PC-9 (cell line): ENCODE measurements at regions not wholly inside any gene's neighbourhood (a gene's known extent, or its start where the extent isn't known, plus 50 kb on each side); places are given as distances from the start of the nearest gene placed in this dataset.

ENCODE experiments used
- BruUV-seq: library from RNA; stranded (reverse); fragments of 400-500 nt; replicated peaks from 2 replicates; lab custom pipeline; 2021; lab: Mats Ljungman, UMichigan
- CTCF ChIA-PET: fragments of 300-600 bp; sonication (Branson Sonifier 250); formaldehyde crosslinking; loops from one replicate; lab custom pipeline; 2022; ENCODE audit warnings: antibody characterized with exemption; lab: Charles Lee
- POLR2A ChIA-PET: fragments of 300-600 bp; sonication (Branson Sonifier 250); formaldehyde crosslinking; loops from one replicate; lab custom pipeline; 2022; ENCODE audit warnings: antibody characterized with exemption; ENCODE audit not compliant: unreplicated experiment; lab: Charles Lee
- DNase-seq, 2 experiments: peaks; one replicate each; pipeline versions ENCODE4 v3.0.0 to v3.0.0-alpha.2; 2015 to 2022; ENCODE audit warnings: mixed read lengths in 1 of 2
- H2AFZ ChIP-seq: fragments of 200-600 bp; sonication (generic); 2 replicates; pipeline ENCODE4 v1.8.1; 2017; ENCODE audit warnings: antibody characterized with exemption
- H3F3A ChIP-seq: fragments of 200-600 bp; sonication (generic); 2 replicates; pipeline ENCODE4 v1.8.1; 2017; ENCODE audit warnings: antibody characterized with exemption, mild to moderate bottlenecking, low read depth; ENCODE audit not compliant: insufficient read depth
- H3K27ac ChIP-seq: fragments of 200-600 bp; sonication (generic); 2 replicates; pipeline ENCODE4 v1.6.1; 2016; ENCODE audit warnings: mixed run types
- H3K27me3 ChIP-seq: fragments of 200-600 bp; sonication (generic); 2 replicates; pipeline ENCODE4 v1.6.1; 2016; ENCODE audit warnings: low read depth, mixed run types; ENCODE audit not compliant: insufficient read depth
- H3K36me3 ChIP-seq: fragments of 200-600 bp; sonication (generic); 2 replicates; pipeline ENCODE4 v1.6.1; 2016; ENCODE audit warnings: low read depth, mixed run types
- H3K4me1 ChIP-seq: fragments of 200-600 bp; sonication (generic); replicated peaks from 2 replicates; pipeline ENCODE4 v1.6.1; 2016; ENCODE audit warnings: mixed run types; ENCODE audit not compliant: insufficient read depth
- H3K4me2 ChIP-seq: fragments of 200-600 bp; sonication (generic); 2 replicates; pipeline ENCODE4 v1.6.1; 2017; ENCODE audit warnings: mixed run types
- H3K4me3 ChIP-seq: fragments of 200-600 bp; sonication (generic); 2 replicates; pipeline ENCODE4 v1.6.1; 2016; ENCODE audit warnings: mixed run types
- H3K79me2 ChIP-seq: fragments of 200-600 bp; sonication (generic); 2 replicates; pipeline ENCODE4 v1.6.1; 2017; ENCODE audit warnings: low read depth, mixed run types
- H3K9me2 ChIP-seq: fragments of 200-600 bp; sonication (generic); 2 replicates; pipeline ENCODE4 v1.8.1; 2017; ENCODE audit warnings: mild to moderate bottlenecking; ENCODE audit not compliant: insufficient read depth
- H3K9me3 ChIP-seq: fragments of 200-600 bp; sonication (generic); 2 replicates; pipeline ENCODE4 v1.8.1; 2016; ENCODE audit warnings: low read depth; ENCODE audit not compliant: insufficient read depth
- H4K20me1 ChIP-seq: fragments of 200-600 bp; sonication (generic); 2 replicates; pipeline ENCODE4 v1.8.1; 2017; ENCODE audit not compliant: insufficient read depth
- EZH2 ChIP-seq: fragments of 200-600 bp; sonication (generic); IDR thresholded peaks from 2 replicates; pipeline ENCODE4 v1.8.0; 2017; ENCODE audit warnings: antibody characterized with exemption, low read depth
- intact Hi-C: fragments of 100-400 bp; cut with micrococcal nuclease; formaldehyde crosslinking; loops from one replicate; pipeline ENCODE4 v1.10.0; 2022; ENCODE audit not compliant: unreplicated experiment
- TF ChIP-seq, protein P1 (sequence below): fragments of 200-600 bp; sonication (generic); conservative IDR thresholded peaks from 2 replicates; pipeline ENCODE4 v1.6.1; 2017; ENCODE audit warnings: mixed run types, antibody characterized with exemption, mild to moderate bottlenecking, moderate library complexity

DNA sequence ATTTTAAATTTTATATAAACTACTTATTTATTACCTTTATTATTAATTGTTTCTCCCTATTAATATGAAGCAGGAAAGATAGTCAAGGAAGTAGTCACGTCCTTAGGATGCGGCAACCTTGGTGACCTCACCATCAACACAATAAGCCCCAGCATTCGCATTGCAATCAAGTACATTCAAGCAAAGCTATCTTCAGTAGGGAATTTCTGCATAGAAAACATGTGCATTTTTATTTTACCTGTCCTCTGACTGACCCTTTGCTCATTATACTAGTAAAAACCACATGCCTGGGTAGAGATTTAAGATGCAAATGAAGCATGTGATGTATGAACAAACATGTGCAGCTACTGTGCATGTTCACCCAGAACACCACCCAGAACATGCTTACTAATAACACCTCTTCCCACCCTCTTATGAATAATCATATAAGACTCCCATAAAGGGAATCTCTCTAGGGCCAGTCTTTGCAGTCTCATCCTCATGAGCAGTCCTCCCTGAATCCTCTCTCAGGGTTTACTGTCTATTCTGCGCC, 869.6 kb downstream of the TAF11L14 start:
- Histone ChIP-seq H3F3A (no peaks in the 10 kb centered on the region), H3K4me2 (no peak overlapping the region), H3K4me1 (no peaks in the 10 kb centered on the region), H3K9me3 (no peaks in the 10 kb centered on the region; the same call in 1 of the 2 replicates), H3K36me3 (no peaks in the 10 kb centered on the region), H4K20me1 (no peaks in the 10 kb centered on the region; the same call in 1 of the 2 replicates), H3K27me3 (no peaks in the 10 kb centered on the region), H2AFZ (no peak overlapping the region), H3K79me2 (no peaks in the 10 kb centered on the region), H3K9me2 (no peaks in the 10 kb centered on the region), H3K4me3 (no peak overlapping the region), H3K27ac (no peak overlapping the region)
- DNase-seq: no peak
- BruUV-seq: no TSS peak
- intact Hi-C loops: no loop called here
- ChIA-PET POLR2A (no interaction called here), CTCF (no interaction called here)
- no peak for TF ChIP-seq EZH2
- TF ChIP-seq, protein P1, sequence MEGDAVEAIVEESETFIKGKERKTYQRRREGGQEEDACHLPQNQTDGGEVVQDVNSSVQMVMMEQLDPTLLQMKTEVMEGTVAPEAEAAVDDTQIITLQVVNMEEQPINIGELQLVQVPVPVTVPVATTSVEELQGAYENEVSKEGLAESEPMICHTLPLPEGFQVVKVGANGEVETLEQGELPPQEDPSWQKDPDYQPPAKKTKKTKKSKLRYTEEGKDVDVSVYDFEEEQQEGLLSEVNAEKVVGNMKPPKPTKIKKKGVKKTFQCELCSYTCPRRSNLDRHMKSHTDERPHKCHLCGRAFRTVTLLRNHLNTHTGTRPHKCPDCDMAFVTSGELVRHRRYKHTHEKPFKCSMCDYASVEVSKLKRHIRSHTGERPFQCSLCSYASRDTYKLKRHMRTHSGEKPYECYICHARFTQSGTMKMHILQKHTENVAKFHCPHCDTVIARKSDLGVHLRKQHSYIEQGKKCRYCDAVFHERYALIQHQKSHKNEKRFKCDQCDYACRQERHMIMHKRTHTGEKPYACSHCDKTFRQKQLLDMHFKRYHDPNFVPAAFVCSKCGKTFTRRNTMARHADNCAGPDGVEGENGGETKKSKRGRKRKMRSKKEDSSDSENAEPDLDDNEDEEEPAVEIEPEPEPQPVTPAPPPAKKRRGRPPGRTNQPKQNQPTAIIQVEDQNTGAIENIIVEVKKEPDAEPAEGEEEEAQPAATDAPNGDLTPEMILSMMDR: no peak

DNA sequence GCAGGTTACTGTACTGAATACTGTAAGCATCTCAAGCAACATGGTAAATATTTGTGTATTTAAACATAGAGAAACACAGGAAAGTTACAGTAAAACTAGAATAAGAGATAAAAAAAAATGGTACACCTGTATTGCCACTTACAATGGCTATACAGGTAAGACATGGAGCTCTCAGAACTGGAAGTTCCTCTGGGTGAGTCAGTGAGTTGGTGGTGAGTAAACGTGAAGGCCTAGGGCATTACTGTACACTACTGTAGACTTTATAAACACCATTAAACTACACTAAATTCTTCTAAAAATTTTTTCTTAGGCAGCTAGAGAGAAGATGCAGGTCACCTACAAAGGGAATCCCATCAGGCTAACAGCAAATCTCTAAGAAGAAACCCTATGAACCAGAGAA, 872.9 kb downstream of the TAF11L14 start:
- intact Hi-C loops: no loop called here
- Histone ChIP-seq H3K27ac (no peak overlapping the region), H3K9me3 (no peaks in the 10 kb centered on the region; the same call in 1 of the 2 replicates), H3K36me3 (no peaks in the 10 kb centered on the region), H3K4me2 (no peak overlapping the region), H2AFZ (no peak overlapping the region), H3K79me2 (no peaks in the 10 kb centered on the region), H3K27me3 (no peaks in the 10 kb centered on the region), H4K20me1 (no peaks in the 10 kb centered on the region; the same call in 1 of the 2 replicates), H3K4me1 (no peaks in the 10 kb centered on the region), H3K4me3 (no peak overlapping the region), H3K9me2 (no peaks in the 10 kb centered on the region), H3F3A (no peaks in the 10 kb centered on the region)
- no TSS peak for BruUV-seq
- CTCF ChIA-PET: no interaction called here
- POLR2A ChIA-PET: interaction anchor here (0.7 kb wide), 1 partner anchor 51 kb away, joined by 8 read pairs; no protein-coding TSS in a partner anchor
- no peak for TF ChIP-seq EZH2
- TF ChIP-seq, protein P1: no peak
- no peak for DNase-seq

- Histone ChIP-seq H3F3A (no peaks in the 10 kb centered on the region), H3K36me3 (no peaks in the 10 kb centered on the region), H3K4me1 (no peaks in the 10 kb centered on the region), H3K27me3 (no peaks in the 10 kb centered on the region), H3K9me3 (no peaks in the 10 kb centered on the region), H3K27ac (no peak overlapping the region), H3K4me2 (no peak overlapping the region), H3K9me2 (no peaks in the 10 kb centered on the region), H3K79me2 (no peaks in the 10 kb centered on the region), H3K4me3 (no peak overlapping the region), H2AFZ (no peak overlapping the region), H4K20me1 (no peaks in the 10 kb centered on the region)
- DNase-seq: no peak
- no peak for TF ChIP-seq EZH2
- TF ChIP-seq, protein P1: no peak
- ChIA-PET POLR2A (no interaction called here), CTCF (no interaction called here)
- intact Hi-C loops: no loop called here
- BruUV-seq: no TSS peak
Observed at GRCh38 chr5:18517641-18518380, 883.6 kb downstream of the TAF11L14 start.
